ENCODE measurements at regions not wholly inside any gene's neighbourhood (a gene's known extent, or its start where the extent isn't known, plus 50 kb on each side); places are given as distances from the start of the nearest gene placed in this dataset.

- H3K4me3 ChIP-seq (replicated peaks in 1 of 2; ENCODE audit: low read depth in 1 of 2, low read length in 2 of 2): no peak overlapping the region
- H3K4me1 ChIP-seq (ENCODE audit: control insufficient read depth in 1 of 2, insufficient read depth in 2 of 2, low read length in 2 of 2): no peaks in the 10 kb centered on the region
- H4K20me1 ChIP-seq (ENCODE audit: insufficient read depth): no peaks in the 10 kb centered on the region
- H2AFZ ChIP-seq (ENCODE audit: low read depth, low read length, poor library complexity, severe bottlenecking): no peak overlapping the region
- ChIA-PET RAD21 (ENCODE audit: low non-redundant PET in 1 of 2, low total read pairs in 2 of 2, uncharacterized antibody in 2 of 2, unreplicated experiment in 2 of 2) (no interaction called here), POLR2A (no interaction called here), CTCF (no interaction called here)
- no TSS peak for BruUV-seq (replicated peaks)
- H3K36me3 ChIP-seq (ENCODE audit: control insufficient read depth in 1 of 2, insufficient read depth in 2 of 2, low read length in 2 of 2): no peaks in the 10 kb centered on the region
- peaks cover 0 to 7% of the 10 kb centered on the region in 2 experiments; a peak in 1 of 4 replicates for H3K9me3 ChIP-seq (ENCODE audit: control insufficient read depth in 1 of 2, insufficient read depth in 1 of 2, low read depth in 1 of 2, low read length in 2 of 2)
- H3K9me2 ChIP-seq (ENCODE audit: insufficient read depth): no peaks in the 10 kb centered on the region
- no peak overlapping the region for H3K4me2 ChIP-seq (ENCODE audit: low read length)
- no peaks in the 10 kb centered on the region for H3K27me3 ChIP-seq (ENCODE audit: insufficient read depth, low read length)
- no peaks in the 10 kb centered on the region for H3K79me2 ChIP-seq (ENCODE audit: insufficient read depth, low read length)
- ATAC-seq: no peak
- TF ChIP-seq SRF (IDR thresholded peaks at IDR 0.05; ENCODE audit: low read depth): no peak
- TF ChIP-seq, protein P1, sequence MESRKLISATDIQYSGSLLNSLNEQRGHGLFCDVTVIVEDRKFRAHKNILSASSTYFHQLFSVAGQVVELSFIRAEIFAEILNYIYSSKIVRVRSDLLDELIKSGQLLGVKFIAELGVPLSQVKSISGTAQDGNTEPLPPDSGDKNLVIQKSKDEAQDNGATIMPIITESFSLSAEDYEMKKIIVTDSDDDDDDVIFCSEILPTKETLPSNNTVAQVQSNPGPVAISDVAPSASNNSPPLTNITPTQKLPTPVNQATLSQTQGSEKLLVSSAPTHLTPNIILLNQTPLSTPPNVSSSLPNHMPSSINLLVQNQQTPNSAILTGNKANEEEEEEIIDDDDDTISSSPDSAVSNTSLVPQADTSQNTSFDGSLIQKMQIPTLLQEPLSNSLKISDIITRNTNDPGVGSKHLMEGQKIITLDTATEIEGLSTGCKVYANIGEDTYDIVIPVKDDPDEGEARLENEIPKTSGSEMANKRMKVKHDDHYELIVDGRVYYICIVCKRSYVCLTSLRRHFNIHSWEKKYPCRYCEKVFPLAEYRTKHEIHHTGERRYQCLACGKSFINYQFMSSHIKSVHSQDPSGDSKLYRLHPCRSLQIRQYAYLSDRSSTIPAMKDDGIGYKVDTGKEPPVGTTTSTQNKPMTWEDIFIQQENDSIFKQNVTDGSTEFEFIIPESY (IDR thresholded peaks at IDR 0.05; ENCODE audit: extremely low read depth, insufficient replicate concordance, low read length): no peak
- no peak for TF ChIP-seq ATF3 (IDR thresholded peaks at IDR 0.05)
- no peak for TF ChIP-seq ZNF274 (IDR thresholded peaks at IDR 0.05; ENCODE audit: low read depth, low read length)
- H3K9ac ChIP-seq (ENCODE audit: low read length): no peak overlapping the region
- intact Hi-C loops (cut with micrococcal nuclease): no loop called here
- no peak overlapping the region for H3K27ac ChIP-seq (ENCODE audit: low read depth, low read length)
- DNase-seq (ENCODE audit: low read depth, low spot score): no peak
Observed at GRCh38 chr16:26433807-26434206, 632.9 kb upstream of the C16orf82 start.

DNA sequence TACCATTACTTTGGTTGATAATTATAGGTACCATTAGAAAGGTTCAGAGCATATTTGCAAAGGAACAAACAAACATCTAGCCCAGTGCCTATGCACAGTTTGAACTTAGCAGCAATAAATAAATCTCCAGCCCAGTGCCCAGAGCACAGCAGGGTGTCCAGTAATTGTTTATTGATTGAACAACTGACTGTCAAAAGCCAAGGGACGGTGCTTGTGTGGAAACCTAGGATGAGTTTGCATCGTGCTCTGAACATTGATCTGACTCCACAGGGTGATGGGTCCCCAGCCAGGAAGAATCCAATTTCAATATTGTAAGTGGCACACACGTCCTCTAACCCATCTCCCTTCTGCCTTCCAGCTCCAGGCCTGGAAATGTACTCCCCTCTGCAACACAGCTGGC, 625.5 kb upstream of the C16orf82 start:
- ChIA-PET RAD21 (ENCODE audit: low non-redundant PET in 1 of 2, low total read pairs in 2 of 2, uncharacterized antibody in 2 of 2, unreplicated experiment in 2 of 2) (no interaction called here), POLR2A (no interaction called here), CTCF (no interaction called here)
- ATAC-seq: no peak
- Histone ChIP-seq H2AFZ (ENCODE audit: low read depth, low read length, poor library complexity, severe bottlenecking) (no peak overlapping the region), H3K4me2 (ENCODE audit: low read length) (no peak overlapping the region), H3K4me3 (replicated peaks in 1 of 2; ENCODE audit: low read depth in 1 of 2, low read length in 2 of 2) (no peak overlapping the region), H4K20me1 (ENCODE audit: insufficient read depth) (no peaks in the 10 kb centered on the region), H3K27me3 (ENCODE audit: insufficient read depth, low read length) (no peaks in the 10 kb centered on the region), H3K4me1 (ENCODE audit: control insufficient read depth in 1 of 2, insufficient read depth in 2 of 2, low read length in 2 of 2) (no peaks in the 10 kb centered on the region), H3K27ac (ENCODE audit: low read depth, low read length) (no peak overlapping the region), H3K9ac (ENCODE audit: low read length) (no peak overlapping the region), H3K9me3 (ENCODE audit: control insufficient read depth in 1 of 2, insufficient read depth in 1 of 2, low read depth in 1 of 2, low read length in 2 of 2) (peaks cover 0 to 9% of the 10 kb centered on the region in 2 experiments; a peak in 2 of 4 replicates), H3K9me2 (ENCODE audit: insufficient read depth) (no peaks in the 10 kb centered on the region), H3K79me2 (ENCODE audit: insufficient read depth, low read length) (no peaks in the 10 kb centered on the region), H3K36me3 (ENCODE audit: control insufficient read depth in 1 of 2, insufficient read depth in 2 of 2, low read length in 2 of 2) (no peaks in the 10 kb centered on the region)
- TF ChIP-seq POLR2AphosphoS5 (IDR thresholded peaks at IDR 0.05; ENCODE audit: low read depth, low read length) (no peak), EZH2phosphoT487 (IDR thresholded peaks at IDR 0.05; ENCODE audit: borderline replicate concordance) (no peak), REST (IDR thresholded peaks at IDR 0.05; ENCODE audit: low read depth) (no peak), TCF7L2 (IDR thresholded peaks at IDR 0.05; ENCODE audit: borderline replicate concordance, extremely low read depth, insufficient read depth, insufficient read length) (no peak), CBX3 (IDR thresholded peaks at IDR 0.05; ENCODE audit: low read depth) (no peak), RAD21 (IDR thresholded peaks at IDR 0.05; ENCODE audit: low read depth) (no peak), ZNF274 (IDR thresholded peaks at IDR 0.05; ENCODE audit: low read depth, low read length) (no peak), CEBPB (IDR thresholded peaks at IDR 0.05; ENCODE audit: low read depth) (no peak), JUND (IDR thresholded peaks at IDR 0.05) (no peak), ZFX (IDR thresholded peaks at IDR 0.05) (no peak), SIN3A (IDR thresholded peaks at IDR 0.05; ENCODE audit: low read depth) (no peak), SP1 (IDR thresholded peaks at IDR 0.05; ENCODE audit: low read depth) (no peak), ELF1 (IDR thresholded peaks at IDR 0.05; ENCODE audit: borderline replicate concordance, low read depth) (no peak), ATF3 (IDR thresholded peaks at IDR 0.05) (no peak)
- DNase-seq (ENCODE audit: low read depth, low spot score): no peak
- no TSS peak for BruUV-seq (replicated peaks)
- intact Hi-C loops (cut with micrococcal nuclease): no loop called here
